ENCODE measurements at regions not wholly inside any gene's neighbourhood (a gene's known extent, or its start where the extent isn't known, plus 50 kb on each side); places are given as distances from the start of the nearest gene placed in this dataset.

DNA sequence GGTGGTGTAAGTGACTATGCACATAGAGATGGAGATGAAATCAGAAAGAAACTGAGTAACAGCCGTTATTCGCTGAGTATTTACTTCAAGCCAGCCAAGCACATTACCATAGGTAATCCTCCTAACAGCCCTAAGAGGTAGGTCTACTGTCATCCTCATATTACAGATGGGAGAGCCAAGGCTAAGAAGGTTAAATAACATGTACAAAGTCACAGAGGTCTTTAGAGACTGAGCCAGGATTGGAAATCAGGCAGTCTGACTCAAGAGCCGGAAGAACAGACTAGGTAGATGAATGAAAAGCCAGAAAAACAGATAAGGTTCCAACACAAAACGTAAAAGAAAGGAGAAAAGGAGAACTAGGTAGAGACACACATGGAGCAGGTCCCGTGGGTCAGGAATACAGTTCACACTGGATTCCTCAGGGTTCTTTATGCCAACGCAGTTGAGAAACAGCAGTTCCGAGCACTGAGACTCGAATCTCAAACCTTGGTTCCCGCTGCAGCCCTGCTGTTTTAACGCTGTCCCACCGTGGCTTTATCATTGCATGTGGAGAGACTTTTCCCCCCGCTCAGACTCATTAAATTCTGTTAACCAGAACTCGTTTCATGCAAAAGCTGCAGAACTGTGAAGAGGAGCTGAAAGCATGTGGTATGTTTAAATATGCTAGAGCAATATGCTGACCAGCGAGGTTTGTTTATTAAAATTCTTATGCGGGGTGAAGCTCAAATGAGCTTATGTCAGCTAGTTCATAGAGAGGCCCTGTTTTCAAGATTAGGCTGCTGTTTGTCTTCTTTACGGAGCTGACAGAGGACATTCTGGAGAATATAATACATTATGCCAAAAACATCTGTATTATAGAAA, 537.9 kb downstream of the CD83 start:
- in situ Hi-C loops (cut with HindIII; ENCODE audit: low pct_unique_long_range_greater_than_20kb, low sequenced_read_pairs): no loop called here

GRCh38 chr6:14656078-14656521, 538.5 kb downstream of the CD83 start:
- in situ Hi-C loops (cut with HindIII; ENCODE audit: low pct_unique_long_range_greater_than_20kb, low sequenced_read_pairs): no loop called here
- TF ChIP-seq JUND (IDR thresholded peaks at IDR 0.05; ENCODE audit: low read depth): no peak
- no peak for DNase-seq (ENCODE audit: low read depth in 1 of 2, low spot score in 1 of 2)

More for the DNA sequence above, 537.9 kb downstream of the CD83 start:
- TF ChIP-seq JUND (IDR thresholded peaks at IDR 0.05; ENCODE audit: low read depth): no peak
- DNase-seq (ENCODE audit: low read depth in 1 of 2, low spot score in 1 of 2): no peak

- in situ Hi-C loops (cut with HindIII; ENCODE audit: low pct_unique_long_range_greater_than_20kb, low sequenced_read_pairs): no loop called here
- TF ChIP-seq JUND (IDR thresholded peaks at IDR 0.05; ENCODE audit: low read depth): no peak
- no peak for DNase-seq (ENCODE audit: low read depth in 1 of 2, low spot score in 1 of 2)
These were observed 539.1 kb downstream of the CD83 start for GRCh38 chr6:14656649-14657048.

DNA sequence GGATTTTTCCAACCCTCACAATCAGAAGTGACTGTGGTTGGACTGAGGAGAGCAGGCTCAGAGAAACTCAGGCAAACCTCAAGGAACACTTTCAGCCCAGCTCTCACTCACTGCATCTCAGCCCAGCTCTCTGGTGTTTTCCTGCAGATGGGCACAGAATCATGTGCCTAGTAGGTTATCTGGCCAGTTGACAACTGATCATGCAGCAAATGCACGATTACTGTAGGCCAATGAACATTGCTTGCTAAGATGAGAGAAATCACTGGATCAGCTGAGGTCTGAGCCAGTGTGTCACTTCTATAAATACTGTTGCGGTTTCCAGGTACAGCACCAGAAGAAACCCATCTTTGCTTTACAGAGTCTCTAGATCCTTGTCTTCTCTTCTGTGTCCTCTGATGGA, 540.5 kb downstream of the CD83 start:
- in situ Hi-C loops (cut with HindIII; ENCODE audit: low pct_unique_long_range_greater_than_20kb, low sequenced_read_pairs): no loop called here
- no peak for DNase-seq (ENCODE audit: low read depth in 1 of 2, low spot score in 1 of 2)
- no peak for TF ChIP-seq JUND (IDR thresholded peaks at IDR 0.05; ENCODE audit: low read depth)

GRCh38 chr6:14658886-14659561, 541.5 kb downstream of the CD83 start:
- TF ChIP-seq JUND (IDR thresholded peaks at IDR 0.05; ENCODE audit: low read depth): no peak
- in situ Hi-C loops (cut with HindIII; ENCODE audit: low pct_unique_long_range_greater_than_20kb, low sequenced_read_pairs): no loop called here
- no peak for DNase-seq (ENCODE audit: low read depth in 1 of 2, low spot score in 1 of 2)

GRCh38 chr6:14659841-14660240, 542.3 kb downstream of the CD83 start:
- no peak for TF ChIP-seq JUND (IDR thresholded peaks at IDR 0.05; ENCODE audit: low read depth)
- DNase-seq (ENCODE audit: low read depth in 1 of 2, low spot score in 1 of 2): no peak
- in situ Hi-C loops (cut with HindIII; ENCODE audit: low pct_unique_long_range_greater_than_20kb, low sequenced_read_pairs): no loop called here

DNA sequence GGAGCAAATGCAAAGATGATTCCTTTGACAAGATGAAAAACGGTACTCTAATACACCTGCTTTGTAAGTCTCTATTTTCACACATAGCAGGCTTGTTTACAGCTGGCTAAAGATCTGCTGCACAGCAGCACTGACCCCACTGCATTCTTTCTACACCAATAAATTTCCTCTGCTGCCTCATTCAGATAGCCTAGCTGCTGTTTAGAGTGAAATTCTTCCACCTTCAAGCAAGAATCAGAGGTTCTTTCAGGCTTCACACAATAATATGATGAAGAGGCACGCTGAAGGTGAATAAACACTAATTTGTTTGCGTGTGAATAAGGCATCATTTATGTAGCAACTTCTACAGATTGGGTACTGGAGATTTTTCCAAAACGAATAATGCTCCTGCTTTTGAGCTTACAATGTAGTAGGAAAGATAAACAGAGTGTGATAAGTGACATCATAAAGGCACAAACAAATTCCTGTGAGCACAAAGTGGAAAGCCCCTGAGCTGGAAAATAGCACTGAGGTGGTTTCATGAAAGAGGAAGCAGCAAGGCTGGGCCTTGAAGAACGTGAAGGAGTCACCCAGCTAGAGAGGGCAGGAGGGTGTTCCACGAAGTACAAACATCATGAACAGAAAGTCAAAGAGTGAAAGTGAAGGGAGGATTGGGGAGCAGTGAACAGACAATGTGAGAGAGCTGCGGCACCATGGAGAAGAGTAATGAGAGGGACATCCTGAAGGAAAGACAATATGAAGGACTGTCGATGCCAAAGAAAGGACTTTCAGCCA, 543.4 kb downstream of the CD83 start:
- in situ Hi-C loops (cut with HindIII; ENCODE audit: low pct_unique_long_range_greater_than_20kb, low sequenced_read_pairs): no loop called here
- DNase-seq (ENCODE audit: low read depth in 1 of 2, low spot score in 1 of 2): no peak
- TF ChIP-seq JUND (IDR thresholded peaks at IDR 0.05; ENCODE audit: low read depth): no peak

DNA sequence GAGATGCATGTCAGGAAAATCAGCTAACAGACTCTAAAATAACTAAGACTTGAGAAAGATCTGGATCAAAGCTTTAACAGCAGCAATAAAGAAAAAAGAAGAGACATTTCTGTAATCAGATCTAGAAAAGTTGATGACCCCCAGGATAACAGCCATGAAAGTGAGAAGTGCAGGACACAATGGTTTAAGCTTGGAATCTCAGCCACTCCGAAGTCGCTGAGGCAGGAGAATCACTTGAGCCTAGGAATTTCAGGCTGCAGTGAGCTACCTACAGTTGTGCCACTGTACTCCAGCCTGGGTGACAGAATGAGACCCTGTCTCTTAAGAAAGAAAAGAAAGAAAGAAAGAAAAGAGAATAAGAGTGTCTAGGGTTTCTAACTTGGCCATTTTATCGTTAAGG, 544.1 kb downstream of the CD83 start:
- DNase-seq (ENCODE audit: low read depth in 1 of 2, low spot score in 1 of 2): no peak
- in situ Hi-C loops (cut with HindIII; ENCODE audit: low pct_unique_long_range_greater_than_20kb, low sequenced_read_pairs): no loop called here
- no peak for TF ChIP-seq JUND (IDR thresholded peaks at IDR 0.05; ENCODE audit: low read depth)

GRCh38 chr6:14664112-14664601, 546.6 kb downstream of the CD83 start:
- no peak for DNase-seq (ENCODE audit: low read depth in 1 of 2, low spot score in 1 of 2)
- in situ Hi-C loops (cut with HindIII; ENCODE audit: low pct_unique_long_range_greater_than_20kb, low sequenced_read_pairs): no loop called here
- no peak for TF ChIP-seq JUND (IDR thresholded peaks at IDR 0.05; ENCODE audit: low read depth)

- peak in 1 of 2 experiments; percentile 54 for DNase-seq (ENCODE audit: low read depth in 1 of 2, low spot score in 1 of 2)
- no peak for TF ChIP-seq JUND (IDR thresholded peaks at IDR 0.05; ENCODE audit: low read depth)
- in situ Hi-C loops (cut with HindIII; ENCODE audit: low pct_unique_long_range_greater_than_20kb, low sequenced_read_pairs): no loop called here
These were observed 547.2 kb downstream of the CD83 start for GRCh38 chr6:14664621-14665315.

- in situ Hi-C loops (cut with HindIII; ENCODE audit: low pct_unique_long_range_greater_than_20kb, low sequenced_read_pairs): no loop called here
- TF ChIP-seq JUND (IDR thresholded peaks at IDR 0.05; ENCODE audit: low read depth): no peak
- DNase-seq (ENCODE audit: low read depth in 1 of 2, low spot score in 1 of 2): no peak
These were observed 548.5 kb downstream of the CD83 start for GRCh38 chr6:14665827-14666724.
